Esophagus squamous epithelium (tissue), 5 donors: ENCODE measurements at regions not wholly inside any gene's neighbourhood (a gene's known extent, or its start where the extent isn't known, plus 50 kb on each side); places are given as distances from the start of the nearest gene placed in this dataset.
A peak's percentile ranks its signal among the peaks of the same experiment; 100 is the strongest.

Source experiments
- DNase-seq: peaks from one replicate; lab custom pipeline; 2025; lab: John Stamatoyannopoulos, UW
- H3K27ac ChIP-seq, 4 donors: fragments of 200-600 bp; sonication (generic); one replicate each; pipeline ENCODE4 v1.5.1; 2016 to 2019; ENCODE audit warnings: mild to moderate bottlenecking in 1 of 4
- H3K27me3 ChIP-seq, 4 donors: fragments of 200-600 bp; sonication (generic); 1 replicate in 3 of 4; 2 replicates in 1 of 4; pipeline versions ENCODE4 v1.5.1 to v1.6.0; 2017 to 2021; ENCODE audit warnings: antibody characterized with exemption in 1 of 4
- H3K36me3 ChIP-seq, 3 donors: fragments of 200-600 bp; sonication (generic); one replicate each; pipeline ENCODE4 v1.5.1; 2016 to 2019
- H3K4me1 ChIP-seq, 3 donors: fragments of 200-600 bp; sonication (generic); one replicate each; pipeline ENCODE4 v1.5.1; 2017 to 2019
- H3K4me3 ChIP-seq, 4 donors: fragments of 200-600 bp; sonication (generic); 1 replicate in 3 of 4; 2 replicates in 1 of 4; pipeline ENCODE4 v1.5.1; 2016 to 2019; ENCODE audit warnings: mild to moderate bottlenecking in 2 of 4, moderate library complexity in 1 of 4
- H3K9me3 ChIP-seq, 3 donors: fragments of 200-600 bp; sonication (generic); one replicate each; pipeline ENCODE4 v1.5.1; 2016 to 2019
- CTCF ChIP-seq, 6 experiments: fragments of 450-650 bp in 4 of 6; fragments of 200-600 bp in 2 of 6; sonication (generic) in 2 of 6; IDR thresholded peaks; one replicate each; pipeline ENCODE4 v1.5.1; 2016 to 2019; ENCODE audit warnings: antibody characterized with exemption in 6 of 6, mild to moderate bottlenecking in 4 of 6, moderate library complexity in 4 of 6
- POLR2A ChIP-seq, 4 donors: fragments of 450-650 bp; IDR thresholded peaks; one replicate each; pipeline ENCODE4 v1.6.1; 2017; ENCODE audit warnings: antibody characterized with exemption in 4 of 4, mild to moderate bottlenecking in 4 of 4, moderate library complexity in 3 of 4
- WGBS, 2 donors: methylation state at CpG; one replicate each; pipeline ENCODE4 v1.1.5; 2018; 5-methylcytosine and 5-hydroxymethylcytosine counted together
- intact Hi-C: fragments of 100-400 bp; cut with DNase I; formaldehyde crosslinking; loops from one replicate; pipeline ENCODE4 v1.15.0; 2022
- donor health status: DM: yes; HTN: yes; CAD: no.

GRCh38 chr1:182147136-182147820 lies 85.8 kb upstream of the ZNF648 start:
- Histone ChIP-seq H3K27ac (peak overlapping the region in 3 of 4 donors; percentile 17 to 97 (median 96)), H3K9me3 (no peaks in the 10 kb centered on the region), H3K27me3 (no peaks in the 10 kb centered on the region), H3K4me1 (peaks cover 19 to 49% (median 40%) of the 10 kb centered on the region in 3 donors), H3K4me3 (no peak overlapping the region), H3K36me3 (no peaks in the 10 kb centered on the region)
- intact Hi-C loops = loop anchor here (10.0 kb wide), 1 partner anchor 148 kb away; no protein-coding TSS in a partner anchor
- WGBS, 2 donors = 78 to 80% methylated on average over 4 of the region's 4 CpGs
- no peak for DNase-seq
- TF ChIP-seq CTCF (IDR thresholded peaks at IDR 0.05) = peak in 1 of 6 experiments; percentile 5
- TF ChIP-seq POLR2A (IDR thresholded peaks at IDR 0.05) = no peak

GRCh38 chr1:182146286-182146685 lies 84.8 kb upstream of the ZNF648 start:
- intact Hi-C loops = loop anchor here (10.0 kb wide), 1 partner anchor 149 kb away; no protein-coding TSS in a partner anchor
- Histone ChIP-seq H3K4me3 (no peak overlapping the region), H3K27me3 (no peaks in the 10 kb centered on the region), H3K4me1 (peaks cover 19 to 57% (median 40%) of the 10 kb centered on the region in 3 donors), H3K36me3 (no peaks in the 10 kb centered on the region), H3K9me3 (no peaks in the 10 kb centered on the region), H3K27ac (peak overlapping the region in 3 of 4 donors; percentile 96 to 98 (median 97))
- TF ChIP-seq CTCF (IDR thresholded peaks at IDR 0.05) (no peak), POLR2A (IDR thresholded peaks at IDR 0.05) (no peak)
- WGBS, 2 donors = 52 to 62% methylated on average over 5 of the region's 5 CpGs
- DNase-seq = no peak

- peaks cover 19 to 65% (median 42%) of the 10 kb centered on the region in 3 donors for H3K4me1 ChIP-seq
- H3K9me3 ChIP-seq = no peaks in the 10 kb centered on the region
- no peak overlapping the region for H3K4me3 ChIP-seq
- WGBS, 2 donors = 71 to 85% methylated on average over 4 to 5 of the region's 5 CpGs
- no peaks in the 10 kb centered on the region for H3K36me3 ChIP-seq
- H3K27ac ChIP-seq = peak overlapping the region; percentile 94 to 98 (median 96)
- no peak for TF ChIP-seq POLR2A (IDR thresholded peaks at IDR 0.05)
- no peak for TF ChIP-seq CTCF (IDR thresholded peaks at IDR 0.05)
- no peak for DNase-seq
- no peaks in the 10 kb centered on the region for H3K27me3 ChIP-seq
- intact Hi-C loops = loop anchor here (10.0 kb wide), 1 partner anchor 149 kb away; no protein-coding TSS in a partner anchor
These were observed 83.9 kb upstream of the ZNF648 start for GRCh38 chr1:182145441-182145840.

GRCh38 chr1:182144646-182145030 lies 83.1 kb upstream of the ZNF648 start:
- peak overlapping the region; percentile 94 to 98 (median 96) for H3K27ac ChIP-seq
- 17 to 42% methylated on average over 3 of the region's 3 CpGs for WGBS, 2 donors
- no peak overlapping the region for H3K4me3 ChIP-seq
- H3K27me3 ChIP-seq = no peaks in the 10 kb centered on the region
- intact Hi-C loops = loop anchor here (5.0 to 10.0 kb wide), 2 partner anchors 150 to 248 kb away; partner anchors contain the start of gene GLUL
- no peaks in the 10 kb centered on the region for H3K9me3 ChIP-seq
- TF ChIP-seq POLR2A (IDR thresholded peaks at IDR 0.05) (no peak), CTCF (IDR thresholded peaks at IDR 0.05) (no peak)
- H3K36me3 ChIP-seq = no peaks in the 10 kb centered on the region
- H3K4me1 ChIP-seq = peaks cover 19 to 65% (median 42%) of the 10 kb centered on the region in 3 donors
- DNase-seq = no peak
